Neural progenitor cell (in vitro differentiated cells): ENCODE measurements at regions not wholly inside any gene's neighbourhood (a gene's known extent, or its start where the extent isn't known, plus 50 kb on each side); places are given as distances from the start of the nearest gene placed in this dataset.
"Not testable (repeated sequence)": the region's sequence is repeated elsewhere in the genome, so short reads cannot be mapped to it uniquely, and the experiment has no call there.

ENCODE experiments used
- EZH2phosphoT487 ChIP-seq: fragments of 200-600 bp; sonication (generic); IDR thresholded peaks from 2 replicates; pipeline ENCODE4 v1.6.1; 2017; ENCODE audit warnings: antibody characterized with exemption
- TF ChIP-seq, protein P1 (sequence below): fragments of 200-600 bp; sonication (generic); IDR thresholded peaks from 2 replicates; pipeline ENCODE4 v1.5.1; 2017; ENCODE audit warnings: antibody characterized with exemption, mild to moderate bottlenecking

GRCh38 chr14:106768972-106769700 is 1242.8 kb downstream of the TMEM121 start:
- TF ChIP-seq, protein P1, sequence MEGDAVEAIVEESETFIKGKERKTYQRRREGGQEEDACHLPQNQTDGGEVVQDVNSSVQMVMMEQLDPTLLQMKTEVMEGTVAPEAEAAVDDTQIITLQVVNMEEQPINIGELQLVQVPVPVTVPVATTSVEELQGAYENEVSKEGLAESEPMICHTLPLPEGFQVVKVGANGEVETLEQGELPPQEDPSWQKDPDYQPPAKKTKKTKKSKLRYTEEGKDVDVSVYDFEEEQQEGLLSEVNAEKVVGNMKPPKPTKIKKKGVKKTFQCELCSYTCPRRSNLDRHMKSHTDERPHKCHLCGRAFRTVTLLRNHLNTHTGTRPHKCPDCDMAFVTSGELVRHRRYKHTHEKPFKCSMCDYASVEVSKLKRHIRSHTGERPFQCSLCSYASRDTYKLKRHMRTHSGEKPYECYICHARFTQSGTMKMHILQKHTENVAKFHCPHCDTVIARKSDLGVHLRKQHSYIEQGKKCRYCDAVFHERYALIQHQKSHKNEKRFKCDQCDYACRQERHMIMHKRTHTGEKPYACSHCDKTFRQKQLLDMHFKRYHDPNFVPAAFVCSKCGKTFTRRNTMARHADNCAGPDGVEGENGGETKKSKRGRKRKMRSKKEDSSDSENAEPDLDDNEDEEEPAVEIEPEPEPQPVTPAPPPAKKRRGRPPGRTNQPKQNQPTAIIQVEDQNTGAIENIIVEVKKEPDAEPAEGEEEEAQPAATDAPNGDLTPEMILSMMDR = not testable (repeated sequence)
- not testable (repeated sequence) for TF ChIP-seq EZH2phosphoT487
